ENCODE measurements at regions not wholly inside any gene's neighbourhood (a gene's known extent, or its start where the extent isn't known, plus 50 kb on each side); places are given as distances from the start of the nearest gene placed in this dataset.
"Not testable (repeated sequence)": the region's sequence is repeated elsewhere in the genome, so short reads cannot be mapped to it uniquely, and the experiment has no call there.

GRCh38 chr2:125364192-125364983, 1291.6 kb upstream of the GYPC start:
- DNase-seq (ENCODE audit: low read depth in 2 of 2) = no peak

GRCh38 chr2:125364984-125365265, 1291.0 kb upstream of the GYPC start:
- DNase-seq (ENCODE audit: low read depth in 2 of 2) = no peak

- no peak for DNase-seq (ENCODE audit: low read depth in 2 of 2)
These were observed 1284.1 kb upstream of the GYPC start for GRCh38 chr2:125371867-125372266.

GRCh38 chr2:125373293-125373692, 1282.7 kb upstream of the GYPC start:
- no peak for DNase-seq (ENCODE audit: low read depth in 2 of 2)

GRCh38 chr2:125386074-125386473, 1269.9 kb upstream of the GYPC start:
- DNase-seq (ENCODE audit: low read depth in 2 of 2) = no peak

- DNase-seq (ENCODE audit: low read depth in 2 of 2) = no peak
These were observed 1258.3 kb upstream of the GYPC start for GRCh38 chr2:125397535-125398251.

- DNase-seq (ENCODE audit: low read depth in 2 of 2) = no peak
These were observed 1257.0 kb upstream of the GYPC start for GRCh38 chr2:125398738-125399524.

- DNase-seq (ENCODE audit: low read depth in 2 of 2) = no peak
These were observed 1250.1 kb upstream of the GYPC start for GRCh38 chr2:125405816-125406215.

- DNase-seq (ENCODE audit: low read depth in 2 of 2) = no peak
These were observed 1247.0 kb upstream of the GYPC start for GRCh38 chr2:125408874-125409538.

GRCh38 chr2:125418483-125418882, 1237.5 kb upstream of the GYPC start:
- no peak for DNase-seq (ENCODE audit: low read depth in 2 of 2)

GRCh38 chr2:125422198-125422770, 1233.7 kb upstream of the GYPC start:
- not testable (repeated sequence) for DNase-seq (ENCODE audit: low read depth in 2 of 2)

GRCh38 chr2:125424266-125424785, 1231.6 kb upstream of the GYPC start:
- DNase-seq (ENCODE audit: low read depth in 2 of 2) = no peak

- no peak for DNase-seq (ENCODE audit: low read depth in 2 of 2)
These were observed 1228.1 kb upstream of the GYPC start for GRCh38 chr2:125427721-125428315.

- no peak for DNase-seq (ENCODE audit: low read depth in 2 of 2)
These were observed 1211.9 kb upstream of the GYPC start for GRCh38 chr2:125444106-125444505.

- DNase-seq (ENCODE audit: low read depth in 2 of 2) = no peak
These were observed 1210.5 kb upstream of the GYPC start for GRCh38 chr2:125445495-125445894.

- no peak for DNase-seq (ENCODE audit: low read depth in 2 of 2)
These were observed 1205.9 kb upstream of the GYPC start for GRCh38 chr2:125450092-125450491.

GRCh38 chr2:125455110-125455509, 1200.8 kb upstream of the GYPC start:
- no peak for DNase-seq (ENCODE audit: low read depth in 2 of 2)

- DNase-seq (ENCODE audit: low read depth in 2 of 2) = no peak
These were observed 1199.1 kb upstream of the GYPC start for GRCh38 chr2:125456693-125457363.

GRCh38 chr2:125471963-125472362, 1184.0 kb upstream of the GYPC start:
- DNase-seq (ENCODE audit: low read depth in 2 of 2) = no peak

- DNase-seq (ENCODE audit: low read depth in 2 of 2) = no peak
These were observed 1176.8 kb upstream of the GYPC start for GRCh38 chr2:125479143-125479636.
